T-helper 1 cell treated with Interleukin-12 subunit alpha and Interleukin-12 subunit beta and Interleukin-4 antibody, amounts not matched to agents 30 ng/mL and 1 ng/mL, for 36 hours (primary cell): ENCODE measurements at regions not wholly inside any gene's neighbourhood (a gene's known extent, or its start where the extent isn't known, plus 50 kb on each side); places are given as distances from the start of the nearest gene placed in this dataset.
"Not testable (repeated sequence)": the region's sequence is repeated elsewhere in the genome, so short reads cannot be mapped to it uniquely, and the experiment has no call there.

Source experiments
- intact Hi-C: fragments of 100-400 bp; cut with micrococcal nuclease; formaldehyde crosslinking; loops from one replicate; pipeline ENCODE4 v1.15.1; 2024

DNA sequence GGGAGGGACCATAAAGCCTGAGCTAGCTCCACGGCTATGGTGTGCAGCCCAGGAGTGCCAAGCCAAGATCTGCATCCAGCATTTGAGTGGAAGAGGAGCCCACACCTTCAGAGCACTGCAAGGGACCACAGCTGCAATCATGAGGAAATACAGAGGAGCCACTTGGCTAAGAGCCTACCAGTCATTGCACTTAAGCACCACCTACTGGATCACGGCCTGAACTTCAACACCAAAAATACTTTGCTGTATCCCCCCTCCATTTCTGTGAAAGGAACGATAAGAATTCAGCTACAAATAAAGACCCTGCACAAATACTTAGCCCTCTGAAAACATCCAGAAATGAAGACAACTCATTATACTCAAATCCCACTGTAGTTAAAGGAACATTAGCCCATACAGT, 545.3 kb downstream of the TSN start:
- intact Hi-C loops = loop anchor here (1.0 kb wide), 1 partner anchor 325 kb away; no protein-coding TSS in a partner anchor

DNA sequence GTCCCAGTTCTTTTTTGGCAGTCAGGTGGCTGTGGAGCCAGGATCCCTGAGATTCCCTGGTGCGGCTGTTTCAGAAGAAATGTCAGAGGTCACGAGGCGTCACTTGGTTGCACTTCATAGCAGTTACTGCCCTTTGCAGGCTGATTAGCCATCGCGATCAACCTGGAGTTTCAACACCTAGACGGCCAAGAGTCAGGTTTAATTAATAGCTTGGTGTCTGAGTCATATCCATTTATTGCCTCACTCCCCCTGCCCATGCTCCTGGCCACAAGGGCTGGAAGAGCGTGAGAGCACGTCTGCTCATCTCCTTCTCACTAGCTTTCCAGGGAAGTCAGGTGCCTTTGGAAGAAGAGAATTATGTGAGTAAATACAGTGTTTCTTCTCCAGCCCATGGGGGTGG, 552.3 kb downstream of the TSN start:
- intact Hi-C loops = no loop called here

- intact Hi-C loops = no loop called here
These were observed 559.9 kb downstream of the TSN start for GRCh38 chr2:122315306-122315705.

DNA sequence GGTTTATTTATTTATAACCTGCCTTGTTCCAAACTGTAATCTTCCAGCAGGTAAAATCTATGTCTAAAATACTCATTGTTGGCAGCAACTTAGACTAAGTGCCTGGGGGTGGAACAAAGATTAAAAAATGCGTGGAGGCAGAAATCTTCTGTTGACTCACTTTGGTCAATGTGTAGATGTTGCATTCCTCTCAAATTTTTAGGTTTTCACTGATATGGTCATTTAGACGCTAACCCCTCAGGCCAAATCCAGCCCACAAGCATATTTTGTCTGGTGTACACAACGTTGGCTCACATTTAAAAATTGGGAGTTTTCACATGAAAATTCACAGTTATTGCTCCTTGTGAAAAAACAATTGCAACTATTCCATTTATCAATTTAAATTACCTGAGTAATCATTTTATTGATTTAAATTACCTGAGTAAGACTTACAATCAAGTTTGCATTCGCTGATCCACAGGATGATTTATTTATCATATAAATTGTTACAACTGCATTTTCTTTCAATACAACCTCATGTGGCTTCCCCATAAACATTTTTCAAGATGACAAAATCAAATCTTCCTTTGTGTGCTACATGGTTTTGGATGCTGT, 564.2 kb downstream of the TSN start:
- intact Hi-C loops = no loop called here

DNA sequence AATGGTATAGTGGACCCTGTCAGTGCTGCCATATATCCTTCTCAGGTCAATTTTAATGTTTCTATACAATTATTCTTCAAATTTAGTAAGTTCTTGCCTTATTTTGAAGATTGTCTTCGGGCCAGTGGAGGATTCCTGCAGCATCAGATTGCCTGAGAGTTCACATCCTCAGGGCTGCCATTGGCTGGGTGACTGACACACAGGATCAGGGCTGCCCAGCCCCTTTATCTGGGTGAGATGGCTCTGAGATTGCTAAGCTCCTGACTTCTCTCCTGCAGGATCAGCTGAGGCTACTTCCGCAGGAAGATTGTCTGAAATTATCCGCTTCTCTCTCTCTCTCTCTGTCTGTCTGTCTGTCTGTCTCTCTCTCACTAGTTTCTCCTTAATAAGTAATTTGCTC, 567.4 kb downstream of the TSN start:
- intact Hi-C loops = no loop called here

GRCh38 chr2:122323927-122324326, 568.5 kb downstream of the TSN start:
- intact Hi-C loops = no loop called here

GRCh38 chr2:122326471-122326870, 571.0 kb downstream of the TSN start:
- intact Hi-C loops = no loop called here

- intact Hi-C loops = no loop called here
These were observed 573.4 kb downstream of the TSN start for GRCh38 chr2:122328816-122329215.

GRCh38 chr2:122329278-122329677, 573.8 kb downstream of the TSN start:
- intact Hi-C loops = no loop called here

GRCh38 chr2:122333932-122334331, 578.5 kb downstream of the TSN start:
- intact Hi-C loops = no loop called here

- intact Hi-C loops = no loop called here
These were observed 582.5 kb downstream of the TSN start for GRCh38 chr2:122338000-122338399.

DNA sequence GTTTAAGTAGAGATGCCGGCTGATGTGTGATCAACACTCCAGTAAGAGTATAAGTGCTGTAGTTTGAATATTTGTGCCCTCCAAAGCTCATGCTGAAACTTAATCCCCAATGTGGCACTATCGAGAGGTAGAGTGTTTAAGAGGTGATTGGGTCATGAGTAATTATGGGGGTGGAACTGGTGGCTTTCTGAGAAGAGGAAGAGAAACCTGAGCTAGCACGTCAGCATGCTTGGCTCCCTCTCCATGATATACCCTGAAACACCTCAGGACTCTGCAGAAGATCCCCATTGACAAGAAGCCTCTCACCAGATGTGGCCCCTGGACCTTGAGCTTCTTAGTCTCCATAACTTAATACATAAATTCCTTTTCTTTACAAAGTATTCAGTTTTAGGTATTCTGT, 584.8 kb downstream of the TSN start:
- intact Hi-C loops = no loop called here

GRCh38 chr2:122341007-122341406, 585.6 kb downstream of the TSN start:
- intact Hi-C loops = no loop called here

DNA sequence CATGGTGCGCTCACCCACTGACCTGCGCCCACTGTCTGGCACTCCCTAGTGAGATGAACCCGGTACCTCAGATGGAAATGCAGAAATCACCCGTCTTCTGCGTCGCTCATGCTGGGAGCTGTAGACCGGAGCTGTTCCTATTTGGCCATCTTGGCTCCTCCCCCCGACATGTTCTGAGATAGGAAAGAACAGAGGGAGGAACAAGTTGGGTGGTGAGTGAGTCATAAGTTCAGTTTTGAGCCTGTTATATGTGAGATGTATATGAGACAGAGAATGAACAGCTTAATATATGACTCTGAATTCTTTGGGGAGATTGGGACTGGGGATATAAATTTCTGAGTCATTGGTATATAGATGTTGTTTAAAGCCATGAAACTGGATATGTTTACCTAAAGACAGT, 596.7 kb downstream of the TSN start:
- intact Hi-C loops = not testable (repeated sequence)

- intact Hi-C loops = no loop called here
These were observed 602.5 kb downstream of the TSN start for GRCh38 chr2:122357998-122358397.

DNA sequence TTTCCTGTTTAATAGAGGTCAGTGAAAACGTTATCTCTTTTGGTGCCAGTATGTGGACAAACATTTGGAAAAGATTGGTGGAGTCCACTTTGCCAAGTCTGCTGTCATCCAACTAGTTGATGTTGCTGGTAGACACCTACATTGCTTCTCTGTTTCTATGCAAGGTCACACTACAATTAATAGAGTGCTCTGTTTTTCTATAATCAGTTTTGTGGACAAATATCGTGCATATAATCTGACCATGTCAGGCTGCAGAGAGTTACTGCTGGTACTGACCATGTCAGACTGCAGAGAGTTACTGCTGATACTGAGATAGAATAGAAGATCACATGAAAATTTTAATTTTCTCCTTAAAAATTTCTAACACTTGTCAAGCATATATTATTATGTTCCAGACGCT, 603.3 kb downstream of the TSN start:
- intact Hi-C loops = no loop called here

- intact Hi-C loops = no loop called here
These were observed 608.4 kb downstream of the TSN start for GRCh38 chr2:122363885-122364284.

DNA sequence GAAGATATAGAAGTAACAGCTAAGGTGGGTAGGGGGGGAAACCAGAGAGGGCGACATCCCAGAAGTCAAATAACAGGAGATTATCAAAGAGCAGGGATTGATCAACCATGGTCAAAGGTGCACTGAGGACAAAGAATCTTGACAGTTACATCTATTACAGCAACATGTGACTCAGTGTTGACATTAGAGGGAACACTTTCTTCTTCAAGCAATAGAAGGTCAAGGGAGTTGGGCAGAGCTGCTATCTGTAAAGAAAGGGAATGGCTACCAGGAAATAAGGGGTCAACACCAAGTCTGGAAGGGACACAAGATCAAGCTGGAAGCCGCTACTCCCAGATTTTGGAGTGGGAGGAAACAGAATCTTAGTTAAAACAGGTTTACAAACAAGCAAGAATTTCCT, 611.0 kb downstream of the TSN start:
- intact Hi-C loops = no loop called here

DNA sequence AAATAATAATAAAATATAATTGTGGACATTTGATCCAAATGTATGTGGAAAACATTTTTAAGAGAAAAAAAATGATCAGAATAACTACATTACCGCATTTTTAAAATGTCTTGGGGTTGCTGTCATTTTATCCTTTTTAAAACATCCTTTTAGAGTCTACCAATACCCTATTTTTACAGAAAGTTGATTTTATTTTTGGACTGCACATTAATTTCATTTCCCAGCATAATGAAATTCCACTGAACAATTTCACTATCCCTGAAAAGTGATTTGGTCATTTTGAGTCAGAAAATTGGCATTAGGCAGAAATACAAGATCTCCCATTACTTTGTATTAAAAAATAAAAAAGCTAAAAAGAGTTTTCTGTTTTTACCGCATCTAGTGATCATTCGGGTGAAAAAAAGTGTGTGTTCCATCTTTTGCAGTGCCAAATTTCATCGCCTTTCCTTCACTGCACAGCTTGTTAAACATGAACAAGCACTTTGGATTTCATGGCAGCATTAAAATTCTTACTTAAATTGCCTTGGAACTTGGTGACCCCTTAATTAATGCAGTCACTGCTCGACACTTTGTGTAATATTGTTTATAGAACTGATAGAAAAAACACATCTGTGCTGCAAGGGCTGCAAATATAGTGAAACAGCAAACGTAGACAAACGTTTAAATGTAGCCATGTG, 611.7 kb downstream of the TSN start:
- intact Hi-C loops = no loop called here

DNA sequence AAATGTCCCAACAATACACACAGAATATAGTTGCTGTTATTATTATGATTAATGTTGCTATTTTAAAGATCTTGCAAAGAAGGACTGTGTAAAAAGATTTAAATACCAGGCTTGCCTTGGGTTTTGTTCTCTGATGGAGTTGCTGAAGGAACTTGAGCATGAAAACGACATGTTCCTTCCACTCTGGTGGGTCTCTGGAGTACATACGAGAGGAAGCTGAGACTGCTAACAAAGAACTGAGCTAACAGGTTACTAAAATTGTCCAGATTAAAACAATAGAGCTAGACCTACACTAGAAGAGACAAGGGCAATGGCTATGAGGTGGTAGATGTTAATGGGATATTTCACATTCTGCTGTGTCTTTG, 612.2 kb downstream of the TSN start:
- intact Hi-C loops = no loop called here

GRCh38 chr2:122368576-122369243, 613.3 kb downstream of the TSN start:
- intact Hi-C loops = no loop called here

DNA sequence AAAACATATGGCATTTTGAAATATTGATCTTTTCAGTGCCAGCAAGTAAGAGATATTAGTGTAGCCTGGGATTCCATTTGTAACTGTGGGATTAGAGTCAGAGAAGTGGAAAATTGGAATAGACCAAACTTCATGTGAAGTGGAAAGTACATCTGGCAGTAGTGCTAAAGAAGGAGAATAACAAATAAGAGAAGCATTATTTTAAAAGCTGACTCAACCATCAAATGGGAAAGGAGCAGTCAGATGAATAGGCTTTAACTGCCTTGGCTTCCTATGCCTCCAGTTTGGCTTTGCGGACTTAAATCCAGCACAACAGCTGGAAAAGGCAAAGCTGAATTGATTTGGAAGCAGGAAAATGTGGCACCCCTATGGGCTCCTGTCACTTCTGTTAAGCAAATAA, 623.1 kb downstream of the TSN start:
- intact Hi-C loops = no loop called here

DNA sequence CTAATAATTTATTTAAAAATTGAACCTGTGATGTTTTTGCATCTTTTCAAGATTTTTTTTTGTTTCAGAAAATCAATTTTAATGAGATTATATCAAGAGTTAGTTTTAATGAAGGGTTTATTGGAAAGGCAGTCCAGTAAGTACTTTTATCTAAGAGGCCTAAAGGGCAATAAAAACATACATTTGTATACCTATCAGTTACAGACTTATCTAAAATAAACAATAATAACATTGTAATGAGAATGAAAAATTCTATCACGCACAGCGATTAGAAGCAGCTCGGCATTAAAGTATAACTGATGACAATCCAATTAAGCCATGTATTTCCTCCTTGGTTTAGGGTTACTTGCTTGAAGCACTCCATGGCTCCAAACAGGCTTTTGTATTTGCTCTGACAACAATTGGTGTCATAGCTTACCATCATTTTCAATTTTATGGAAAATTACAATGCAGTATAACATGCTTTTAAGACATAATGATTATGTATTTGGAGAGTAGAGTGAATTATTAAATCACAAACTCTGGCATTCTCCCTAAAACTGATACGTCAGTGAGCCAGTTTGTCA, 629.4 kb downstream of the TSN start:
- intact Hi-C loops = no loop called here
